Endodermal cell (in vitro differentiated cells): ENCODE measurements at regions not wholly inside any gene's neighbourhood (a gene's known extent, or its start where the extent isn't known, plus 50 kb on each side); places are given as distances from the start of the nearest gene placed in this dataset.

ENCODE experiments used
- DNase-seq: peaks from one replicate; pipeline ENCODE4 v3.0.0-alpha.2; 2017
- H3K27ac ChIP-seq: 2 replicates; pipeline ENCODE4 v1.5.1; 2013; ENCODE audit warnings: mild to moderate bottlenecking, low read depth, low read length, moderate library complexity
- H3K27me3 ChIP-seq: 2 replicates; pipeline ENCODE4 v1.6.1; 2013; ENCODE audit warnings: mild to moderate bottlenecking, low read length, moderate library complexity; ENCODE audit not compliant: insufficient read depth, control insufficient read depth, poor library complexity, severe bottlenecking
- H3K36me3 ChIP-seq: 2 replicates; pipeline ENCODE4 v1.7.0; 2013; ENCODE audit warnings: mild to moderate bottlenecking, low read length, moderate library complexity; ENCODE audit not compliant: control insufficient read depth, insufficient read depth
- H3K4me1 ChIP-seq: one replicate; pipeline ENCODE4 v1.7.0; 2013; ENCODE audit warnings: low read length; ENCODE audit not compliant: control insufficient read depth, insufficient read depth
- H3K4me3 ChIP-seq: 2 replicates; pipeline ENCODE4 v1.5.1; 2013; ENCODE audit warnings: mild to moderate bottlenecking, low read length, moderate library complexity
- H3K9ac ChIP-seq: 2 replicates; pipeline ENCODE4 v1.6.1; 2013; ENCODE audit warnings: mild to moderate bottlenecking, low read length, moderate library complexity; ENCODE audit not compliant: poor library complexity, severe bottlenecking; ENCODE audit errors: extremely low read depth
- H3K9me3 ChIP-seq: 2 replicates; pipeline ENCODE4 v1.6.1; 2013; ENCODE audit warnings: mild to moderate bottlenecking, low read length, moderate library complexity; ENCODE audit not compliant: control insufficient read depth
- H3K27ac Mint-ChIP-seq: 2 replicates; pipeline ENCODE4 v1.8.0; 2020; ENCODE audit warnings: mixed read lengths
- H3K27me3 Mint-ChIP-seq: 2 replicates; pipeline ENCODE4 v1.8.0; 2021; ENCODE audit warnings: mild to moderate bottlenecking, mixed read lengths; ENCODE audit not compliant: insufficient read depth
- H3K36me3 Mint-ChIP-seq: 2 replicates; pipeline ENCODE4 v1.8.0; 2020; ENCODE audit warnings: low read depth, mixed read lengths
- H3K4me1 Mint-ChIP-seq: 2 replicates; pipeline ENCODE4 v1.8.0; 2020; ENCODE audit warnings: mixed read lengths
- H3K4me3 Mint-ChIP-seq: 2 replicates; pipeline ENCODE4 v1.8.0; 2020; ENCODE audit warnings: mild to moderate bottlenecking, moderate library complexity, mixed read lengths
- H3K9me3 Mint-ChIP-seq: 2 replicates; pipeline ENCODE4 v1.8.0; 2020; ENCODE audit warnings: mild to moderate bottlenecking, mixed read lengths
- CTCF ChIP-seq: fragments of 200-600 bp; sonication (generic); conservative IDR thresholded peaks from 2 replicates; pipeline ENCODE4 v1.5.0; 2021; ENCODE audit warnings: antibody characterized with exemption, mild to moderate bottlenecking
- WGBS, 2 experiments: methylation state at CpG; one replicate each; pipeline versions ENCODE4 v1.1.5 to v1.1.7; 2013; ENCODE audit warnings: missing lambda C conversion rate in 2 of 2, mixed read lengths in 1 of 2; ENCODE audit not compliant: insufficient coverage in 1 of 2, insufficient read length in 1 of 2; 5-methylcytosine and 5-hydroxymethylcytosine counted together

DNA sequence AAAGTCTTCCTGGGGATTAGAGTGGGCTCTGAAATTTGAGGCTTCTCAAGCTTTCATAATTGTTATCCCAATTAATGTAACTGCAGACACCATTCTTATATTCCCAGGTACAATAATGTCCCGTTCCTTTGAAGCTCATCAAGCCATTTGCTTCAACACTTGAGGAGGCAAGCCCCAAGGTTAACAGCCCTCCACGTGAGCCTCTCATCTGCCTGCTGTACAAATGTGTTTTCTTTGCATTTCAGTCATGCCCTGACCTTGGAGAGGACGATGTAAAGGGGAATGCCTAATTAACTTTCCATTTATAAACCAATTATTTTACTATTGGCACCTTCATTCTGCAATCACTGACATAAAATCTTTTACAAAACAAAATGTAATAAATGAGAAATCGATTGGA is 106.3 kb downstream of the SETD4 start:
- Histone ChIP-seq H3K9me3 (peaks cover 8% of the 10 kb centered on the region), H3K4me1 (peaks cover 7% of the 10 kb centered on the region), H3K9ac (peak overlapping the region; percentile 22), H3K4me3 (peak overlapping the region; percentile 20), H3K27me3 (no peaks in the 10 kb centered on the region), H3K27ac (no peak overlapping the region), H3K36me3 (no peaks in the 10 kb centered on the region)
- H3K4me1 Mint-ChIP-seq, result peaks cover 5% of the 10 kb centered on the region
- WGBS, 2 experiments, result 87 to 88% methylated on average over 3 to 4 of the region's 4 CpGs
- no peak for DNase-seq
- no peaks in the 10 kb centered on the region for H3K36me3 Mint-ChIP-seq
- no peak overlapping the region for H3K4me3 Mint-ChIP-seq
- H3K9me3 Mint-ChIP-seq, result no peaks in the 10 kb centered on the region
- TF ChIP-seq CTCF, result no peak
- H3K27me3 Mint-ChIP-seq, result peaks cover 12% of the 10 kb centered on the region
- H3K27ac Mint-ChIP-seq, result no peak overlapping the region

DNA sequence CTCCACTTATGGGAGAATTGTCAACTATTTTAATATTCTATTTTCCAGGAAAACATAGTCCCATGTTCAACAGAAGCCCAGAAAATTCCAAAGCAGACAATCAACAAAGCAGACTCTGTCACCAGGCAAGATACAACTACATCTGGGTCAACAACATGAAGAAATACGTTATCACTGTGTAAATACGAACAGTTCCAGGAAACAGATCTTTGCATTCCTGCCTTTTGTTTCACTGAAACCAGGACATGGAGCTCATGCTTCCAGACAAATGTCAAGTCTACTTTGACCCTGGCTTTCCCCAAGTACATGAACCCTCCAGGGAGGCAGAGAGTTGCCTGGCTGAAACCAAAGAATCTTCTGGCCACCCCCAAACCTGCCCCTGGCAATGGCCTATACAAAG is 106.7 kb downstream of the SETD4 start:
- WGBS, 2 experiments, result 85 to 89% methylated on average over 2 of the region's 2 CpGs
- no peak for TF ChIP-seq CTCF
- no peak overlapping the region for H3K27ac Mint-ChIP-seq
- no peaks in the 10 kb centered on the region for H3K9me3 Mint-ChIP-seq
- H3K4me1 Mint-ChIP-seq, result peaks cover 5% of the 10 kb centered on the region
- Histone ChIP-seq H3K9me3 (peaks cover 8% of the 10 kb centered on the region), H3K27ac (no peak overlapping the region), H3K4me1 (peaks cover 7% of the 10 kb centered on the region), H3K4me3 (peak overlapping the region; percentile 20), H3K9ac (peak overlapping the region; percentile 22), H3K27me3 (no peaks in the 10 kb centered on the region), H3K36me3 (no peaks in the 10 kb centered on the region)
- H3K27me3 Mint-ChIP-seq, result peaks cover 12% of the 10 kb centered on the region
- no peak overlapping the region for H3K4me3 Mint-ChIP-seq
- no peaks in the 10 kb centered on the region for H3K36me3 Mint-ChIP-seq
- no peak for DNase-seq

DNA sequence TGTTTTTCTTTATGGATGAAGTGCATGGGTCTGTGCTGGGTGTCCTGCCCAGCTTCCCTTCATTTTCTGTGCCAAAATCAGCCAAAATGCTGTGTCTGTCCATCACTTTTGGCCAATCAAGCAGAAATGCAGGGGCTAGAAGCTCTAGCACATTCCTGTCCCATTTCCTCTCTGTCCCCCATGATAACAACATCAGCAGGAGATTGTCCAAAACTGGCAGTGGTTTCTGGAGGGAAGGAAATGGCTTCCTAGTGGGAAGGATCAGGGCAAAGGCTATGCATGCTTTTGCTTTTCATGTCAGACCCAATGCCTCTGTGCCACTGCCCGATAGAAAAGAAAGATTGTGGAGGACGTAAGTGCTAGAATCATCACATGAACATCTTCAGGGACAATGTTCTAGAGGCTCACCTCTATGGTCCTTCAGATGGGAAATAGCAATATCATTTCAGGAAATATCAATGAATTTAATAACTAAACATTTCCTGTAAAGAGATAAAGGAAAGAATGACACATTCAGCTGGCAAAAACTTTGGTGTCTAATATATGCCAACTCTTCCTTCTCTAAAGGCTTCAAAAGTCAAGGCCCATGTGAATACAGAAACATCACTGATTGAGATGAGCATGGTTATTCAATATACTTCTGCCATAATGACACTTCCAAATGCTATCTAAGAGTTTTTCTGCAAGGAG is 107.5 kb downstream of the SETD4 start:
- no peak overlapping the region for H3K4me3 Mint-ChIP-seq
- no peak overlapping the region for H3K4me3 ChIP-seq

More for the DNA sequence above, 107.5 kb downstream of the SETD4 start:
- Histone ChIP-seq H3K9ac (no peak overlapping the region), H3K27me3 (no peaks in the 10 kb centered on the region), H3K27ac (no peak overlapping the region), H3K4me1 (peaks cover 7% of the 10 kb centered on the region), H3K36me3 (no peaks in the 10 kb centered on the region), H3K9me3 (peaks cover 8% of the 10 kb centered on the region)
- Mint-ChIP-seq H3K27ac (no peak overlapping the region), H3K9me3 (no peaks in the 10 kb centered on the region), H3K27me3 (peaks cover 10% of the 10 kb centered on the region), H3K36me3 (no peaks in the 10 kb centered on the region), H3K4me1 (peaks cover 5% of the 10 kb centered on the region)
- DNase-seq, result no peak
- WGBS, 2 experiments, result 89 to 100% methylated on average over 2 of the region's 2 CpGs
- TF ChIP-seq CTCF, result no peak
